Inferior parietal cortex (tissue), 1 donor: ENCODE measurements at regions not wholly inside any gene's neighbourhood (a gene's known extent, or its start where the extent isn't known, plus 50 kb on each side); places are given as distances from the start of the nearest gene placed in this dataset.
"Not testable (repeated sequence)": the region's sequence is repeated elsewhere in the genome, so short reads cannot be mapped to it uniquely, and the experiment has no call there.

ENCODE experiments used
- DNase-seq: peaks from one replicate; pipeline ENCODE4 v3.0.0-alpha.2; 2016; ENCODE audit errors: extremely low spot score

- no peak for DNase-seq
Measured at GRCh38 chr11:92605667-92606066, 363.8 kb upstream of the MTNR1B start.

DNA sequence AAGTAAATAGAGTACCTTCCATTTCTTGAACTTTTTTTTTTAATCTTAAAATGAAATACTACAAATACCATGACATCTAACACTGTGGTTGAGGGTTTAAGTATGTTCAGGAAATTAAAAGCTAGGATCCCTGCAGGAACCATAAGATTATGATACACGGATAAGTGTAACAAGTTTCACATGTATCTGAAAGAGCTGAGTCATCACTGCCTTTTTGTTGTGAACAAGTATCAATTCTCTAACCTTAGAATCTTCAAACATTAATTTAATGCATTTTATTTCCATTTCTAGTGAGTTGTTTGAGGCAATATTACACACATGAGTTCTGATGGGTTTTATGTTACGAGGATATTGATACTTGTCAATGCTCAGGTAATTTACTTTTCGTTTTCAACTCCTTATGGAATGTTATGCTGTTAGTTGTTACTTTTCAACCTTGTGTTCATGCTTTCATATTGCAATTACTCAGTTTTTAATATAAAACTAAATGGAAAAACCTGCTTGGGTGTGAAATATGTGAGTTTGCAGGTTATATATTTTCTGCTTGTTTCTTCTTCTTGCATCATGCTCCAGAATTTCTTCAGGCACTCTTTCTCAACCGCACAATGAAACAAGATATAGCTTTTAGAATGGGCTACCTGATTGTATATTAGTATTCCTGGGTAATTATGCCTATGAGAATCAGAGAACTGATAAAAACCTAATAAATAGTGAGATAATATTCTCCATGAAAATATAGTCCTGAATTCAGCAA, 361.3 kb upstream of the MTNR1B start:
- no peak for DNase-seq

DNA sequence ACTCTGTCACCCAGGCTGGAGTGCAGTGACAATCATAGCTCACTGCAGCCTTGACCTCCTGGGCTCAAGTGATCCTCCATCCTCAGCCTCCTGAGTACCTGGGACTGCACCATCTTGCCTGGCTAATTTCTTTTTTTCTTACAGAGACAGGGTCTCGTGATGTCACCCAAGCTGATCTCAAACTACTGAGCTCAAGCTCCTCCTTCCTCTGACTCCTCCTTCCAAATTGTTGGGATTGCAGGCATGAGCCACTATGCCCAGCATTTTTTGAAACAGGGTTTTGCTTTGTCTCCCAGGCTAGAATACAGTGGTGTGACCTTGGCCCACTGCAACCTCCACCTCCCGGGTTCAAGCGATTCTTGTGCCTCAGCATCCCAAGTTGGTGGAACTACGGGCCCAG, 358.3 kb upstream of the MTNR1B start:
- no peak for DNase-seq

- DNase-seq: not testable (repeated sequence)
Measured at GRCh38 chr11:92618020-92618419, 351.4 kb upstream of the MTNR1B start.

DNA sequence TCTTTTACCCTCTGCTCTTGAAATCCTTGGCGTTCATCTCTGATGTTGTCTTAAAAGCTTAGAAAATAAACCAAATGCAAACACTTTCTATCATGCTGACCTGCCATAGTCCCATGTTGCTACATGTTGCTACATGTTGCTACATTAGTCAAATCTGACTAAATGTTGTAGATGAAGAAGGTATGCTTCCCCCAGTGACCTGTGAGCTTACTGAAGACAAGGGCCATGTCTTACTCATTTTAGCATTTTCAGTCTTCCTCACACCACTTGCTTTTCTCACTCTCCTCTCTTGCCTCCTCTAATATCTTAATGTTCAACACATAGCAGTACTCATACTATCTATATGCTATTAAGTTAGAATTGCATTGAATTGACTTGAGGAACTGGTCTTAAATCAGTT, 346.4 kb upstream of the MTNR1B start:
- no peak for DNase-seq

DNA sequence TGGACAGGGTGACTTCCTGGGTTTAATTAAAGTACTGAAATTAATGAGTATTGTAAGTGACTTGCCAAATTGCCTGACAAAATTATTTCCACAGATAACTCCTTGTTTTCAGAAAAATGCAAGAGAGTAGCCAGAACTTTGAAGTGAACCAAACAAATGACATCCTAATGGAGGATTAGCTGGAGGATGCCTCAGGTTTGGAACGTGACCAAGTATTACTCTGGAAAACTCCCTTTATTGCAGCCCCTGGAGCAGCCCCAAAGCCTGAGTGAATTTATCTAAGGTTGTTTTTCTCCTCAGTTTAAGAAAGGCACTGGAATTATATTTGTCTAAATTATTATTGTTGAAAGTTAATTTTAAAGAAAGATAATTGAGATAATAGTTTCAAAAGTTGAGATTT, 343.6 kb upstream of the MTNR1B start:
- DNase-seq: no peak

GRCh38 chr11:92626624-92627023, 342.8 kb upstream of the MTNR1B start:
- no peak for DNase-seq

- DNase-seq: no peak
Measured at GRCh38 chr11:92627615-92628256, 341.7 kb upstream of the MTNR1B start.

- no peak for DNase-seq
Measured at GRCh38 chr11:92628401-92629292, 340.8 kb upstream of the MTNR1B start.

GRCh38 chr11:92632495-92632894, 337.0 kb upstream of the MTNR1B start:
- no peak for DNase-seq

GRCh38 chr11:92633820-92634219, 335.6 kb upstream of the MTNR1B start:
- no peak for DNase-seq

GRCh38 chr11:92636543-92637188, 332.8 kb upstream of the MTNR1B start:
- DNase-seq: no peak

- no peak for DNase-seq
Measured at GRCh38 chr11:92638678-92639077, 330.8 kb upstream of the MTNR1B start.

DNA sequence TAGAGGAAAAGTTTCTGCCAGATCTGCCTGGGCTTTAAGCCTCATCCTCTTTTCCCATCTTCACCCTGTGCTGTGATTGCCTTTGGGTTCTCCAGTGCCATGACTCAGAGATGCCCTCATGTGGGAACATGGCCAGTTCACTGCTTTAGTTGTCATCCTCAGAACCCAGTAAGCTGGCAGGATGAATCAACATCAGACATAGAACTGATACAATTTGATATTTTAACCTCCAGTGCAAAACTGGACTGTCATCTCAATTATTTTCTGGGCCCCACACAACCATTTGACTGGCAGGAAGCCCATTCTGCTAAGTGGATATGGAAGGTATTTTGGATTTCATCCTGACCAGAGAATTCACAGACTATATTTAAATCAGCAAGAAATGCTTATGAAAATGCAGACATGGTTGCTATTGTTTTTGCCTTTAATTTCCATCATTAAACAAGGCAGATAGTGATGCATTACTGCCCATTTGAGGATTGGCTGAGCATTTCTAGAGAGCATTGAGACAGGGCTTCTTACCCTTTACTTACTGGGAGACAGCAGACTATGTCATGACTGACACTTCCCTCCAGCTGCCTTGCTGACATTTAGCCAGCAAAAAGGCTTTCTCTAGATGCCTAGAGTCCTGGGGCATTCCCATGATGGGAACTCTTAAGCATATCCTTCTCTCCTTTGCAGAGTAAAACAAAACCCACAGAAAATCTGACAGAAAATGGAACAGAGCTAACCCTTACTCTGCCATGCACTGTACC, 327.1 kb upstream of the MTNR1B start:
- no peak for DNase-seq

DNA sequence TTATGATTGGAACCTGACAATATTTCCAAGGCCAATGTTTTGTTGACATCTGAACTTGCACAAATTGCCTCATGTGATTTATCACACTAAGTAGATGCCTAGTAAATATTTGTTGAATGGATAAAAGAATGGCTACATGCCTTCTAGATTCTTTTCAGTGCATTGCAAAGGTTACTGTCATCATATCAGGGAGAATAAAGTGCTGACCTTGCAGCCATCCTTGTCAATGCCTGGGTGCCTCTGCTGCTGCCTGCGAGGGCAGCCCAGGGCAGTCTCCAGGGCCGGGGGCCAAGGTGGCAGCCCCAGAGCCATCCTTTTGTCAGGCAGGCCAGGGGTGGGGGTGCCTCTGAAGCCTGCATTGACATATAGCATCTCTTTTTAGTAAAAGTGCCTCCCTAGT, 325.6 kb upstream of the MTNR1B start:
- DNase-seq: no peak

- no peak for DNase-seq
Measured at GRCh38 chr11:92644595-92645445, 324.6 kb upstream of the MTNR1B start.

DNA sequence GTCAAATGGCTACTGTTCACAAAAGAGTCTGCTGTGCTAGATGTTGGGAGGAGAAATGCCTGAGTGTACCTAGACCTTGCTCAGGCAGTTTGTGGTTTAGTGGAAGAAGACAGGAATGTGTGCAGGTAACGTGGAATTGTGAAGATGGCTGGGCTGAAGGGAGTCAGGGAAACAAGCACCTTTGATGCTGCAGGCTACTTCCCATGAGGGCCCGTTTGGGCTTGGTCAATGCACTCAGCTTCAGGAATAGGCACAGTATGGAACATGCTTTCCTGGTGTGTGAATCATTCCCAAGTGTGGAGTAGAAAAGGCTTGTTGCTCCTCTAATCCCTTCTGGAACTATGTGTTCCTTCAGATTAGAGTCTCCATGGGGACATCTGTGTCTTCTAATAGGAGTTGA, 318.3 kb upstream of the MTNR1B start:
- no peak for DNase-seq

GRCh38 chr11:92653454-92653853, 316.0 kb upstream of the MTNR1B start:
- no peak for DNase-seq

GRCh38 chr11:92656783-92657182, 312.7 kb upstream of the MTNR1B start:
- DNase-seq: no peak

GRCh38 chr11:92657226-92657625, 312.2 kb upstream of the MTNR1B start:
- no peak for DNase-seq
